Thyroid gland (tissue), 4 donors: ENCODE measurements at regions not wholly inside any gene's neighbourhood (a gene's known extent, or its start where the extent isn't known, plus 50 kb on each side); places are given as distances from the start of the nearest gene placed in this dataset.

Experiments used
- CTCF ChIP-seq, 6 experiments: fragments of 200-600 bp in 3 of 6; fragments of 450-650 bp in 3 of 6; sonication (generic) in 3 of 6; IDR thresholded peaks; one replicate each; pipeline ENCODE4 v1.5.1; 2016 to 2019; ENCODE audit warnings: antibody characterized with exemption in 6 of 6, mild to moderate bottlenecking in 2 of 6, inconsistent platforms in 1 of 6, moderate library complexity in 1 of 6
- POLR2A ChIP-seq, 2 donors: fragments of 450-650 bp; IDR thresholded peaks; one replicate each; pipeline ENCODE4 v1.6.1; 2017; ENCODE audit warnings: antibody characterized with exemption in 2 of 2, mild to moderate bottlenecking in 2 of 2, moderate library complexity in 1 of 2

- TF ChIP-seq CTCF (IDR thresholded peaks at IDR 0.05) (no peak), POLR2A (IDR thresholded peaks at IDR 0.05) (no peak)
These were observed 104.3 kb downstream of the AXIN2 start for GRCh38 chr17:65457183-65457582.
